Activated naive CD4-positive, alpha-beta T cell treated with anti-CD3 and anti-CD28 coated beads for 36 hours (primary cell): ENCODE measurements at regions not wholly inside any gene's neighbourhood (a gene's known extent, or its start where the extent isn't known, plus 50 kb on each side); places are given as distances from the start of the nearest gene placed in this dataset.

Experiments used
- CTCF ChIA-PET: fragments of 350-600 bp; sonication (Branson Sonifier 250); formaldehyde crosslinking; loops from one replicate; lab custom pipeline; 2021; ENCODE audit warnings: antibody characterized with exemption; lab: Charles Lee
- DNase-seq: peaks from one replicate; pipeline ENCODE4 v3.0.0-alpha.2; 2020
- H3K27ac Mint-ChIP-seq: one replicate; pipeline ENCODE4 v1.8.0; 2021; ENCODE audit warnings: mild to moderate bottlenecking, mixed read lengths
- H3K27me3 Mint-ChIP-seq: one replicate; pipeline ENCODE4 v1.8.0; 2021; ENCODE audit warnings: low read depth, mixed read lengths
- H3K36me3 Mint-ChIP-seq: one replicate; pipeline ENCODE4 v1.8.0; 2021; ENCODE audit warnings: low read depth, mixed read lengths
- H3K4me1 Mint-ChIP-seq: one replicate; pipeline ENCODE4 v1.8.0; 2021; ENCODE audit warnings: low read depth, mixed read lengths
- H3K4me3 Mint-ChIP-seq: one replicate; pipeline ENCODE4 v1.8.0; 2021; ENCODE audit warnings: mild to moderate bottlenecking, moderate library complexity, mixed read lengths
- H3K9me3 Mint-ChIP-seq: one replicate; pipeline ENCODE4 v1.8.0; 2021; ENCODE audit warnings: mixed read lengths
- intact Hi-C: fragments of 100-400 bp; cut with micrococcal nuclease; formaldehyde crosslinking; loops from one replicate; pipeline ENCODE4 v1.15.1; 2023

DNA sequence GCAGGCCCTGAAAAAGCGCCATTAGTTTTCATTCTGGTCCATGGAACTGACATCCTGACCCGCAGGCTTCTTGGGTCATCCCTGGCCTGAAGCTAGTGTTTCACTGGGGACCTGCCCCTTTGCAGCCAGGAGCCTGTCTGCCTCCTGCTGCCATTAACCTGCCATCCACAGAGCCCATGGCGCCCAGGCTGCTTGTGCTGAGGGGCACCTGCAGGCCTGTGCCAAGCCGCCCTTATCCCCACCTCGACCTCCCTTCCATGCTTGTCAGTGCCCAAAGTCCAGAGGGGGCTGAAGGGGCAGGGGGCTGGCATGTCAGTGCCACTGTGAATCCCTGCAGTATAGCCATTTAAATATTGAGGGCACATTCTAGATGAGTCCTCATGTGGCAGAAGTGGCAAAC, 207.6 kb upstream of the USP25 start:
- H3K4me1 Mint-ChIP-seq = peaks cover 48% of the 10 kb centered on the region
- H3K27me3 Mint-ChIP-seq = no peaks in the 10 kb centered on the region
- peaks cover 7% of the 10 kb centered on the region for H3K9me3 Mint-ChIP-seq
- H3K27ac Mint-ChIP-seq = no peak overlapping the region
- no peak for DNase-seq
- H3K36me3 Mint-ChIP-seq = peaks cover 2% of the 10 kb centered on the region
- CTCF ChIA-PET = interaction anchor here (0.9 to 4.2 kb wide), 3 partner anchors 18 to 40 kb away, joined by 3 to 15 read pairs (median 7); no protein-coding TSS in a partner anchor
- H3K4me3 Mint-ChIP-seq = no peak overlapping the region
- intact Hi-C loops = loop anchor here (10.0 kb wide), 1 partner anchor 907 kb away; no protein-coding TSS in a partner anchor

DNA sequence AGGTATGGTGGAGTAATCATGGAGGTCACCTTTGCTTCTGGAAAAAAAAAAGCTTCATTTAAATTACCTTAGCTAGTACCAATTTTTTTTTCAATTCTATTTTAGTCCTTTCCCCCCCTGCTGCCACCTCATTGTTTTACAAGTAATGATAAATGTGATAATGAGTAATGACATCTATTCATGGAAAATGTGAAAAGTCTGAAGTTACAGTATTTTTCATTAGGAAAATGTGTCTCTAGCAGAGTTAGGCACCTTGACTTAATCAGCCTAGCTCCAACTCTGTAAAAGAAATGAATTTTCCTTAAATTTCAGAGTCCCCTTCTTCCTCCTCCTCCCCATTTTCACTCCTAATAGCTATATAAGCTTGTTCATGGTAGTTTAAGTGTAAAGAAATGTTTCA, 204.9 kb upstream of the USP25 start:
- Mint-ChIP-seq H3K4me1 (peaks cover 45% of the 10 kb centered on the region), H3K27me3 (no peaks in the 10 kb centered on the region), H3K27ac (peak overlapping the region; percentile 3), H3K4me3 (no peak overlapping the region), H3K36me3 (peaks cover under 1% of the 10 kb centered on the region), H3K9me3 (peaks cover 1% of the 10 kb centered on the region)
- intact Hi-C loops = loop anchor here (1.0 to 10.0 kb wide), 2 partner anchors 11 to 910 kb away; no protein-coding TSS in a partner anchor
- DNase-seq = no peak
- CTCF ChIA-PET = no interaction called here

DNA sequence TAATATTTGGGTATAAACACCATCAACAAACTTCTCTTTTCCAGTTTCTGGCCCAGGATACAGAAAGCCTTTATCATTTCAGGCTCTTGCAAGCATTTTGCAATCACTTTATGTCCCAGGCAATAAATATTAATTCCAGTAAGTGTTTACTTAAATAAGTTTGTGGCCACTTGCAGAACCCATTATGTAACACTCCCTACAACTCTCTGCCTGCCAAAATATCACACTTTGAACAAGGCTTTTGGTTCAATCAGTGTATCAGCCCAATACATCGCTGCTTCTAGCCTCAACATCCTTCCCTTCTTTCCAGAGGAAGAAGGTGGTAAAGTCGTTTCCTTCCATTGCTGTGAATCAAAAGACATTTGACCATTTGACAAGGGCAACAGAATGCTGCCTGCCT, 203.0 kb upstream of the USP25 start:
- DNase-seq = no peak
- Mint-ChIP-seq H3K4me1 (peaks cover 32% of the 10 kb centered on the region), H3K27ac (no peak overlapping the region), H3K4me3 (no peak overlapping the region), H3K27me3 (no peaks in the 10 kb centered on the region), H3K9me3 (peaks cover 5% of the 10 kb centered on the region), H3K36me3 (peaks cover 3% of the 10 kb centered on the region)
- CTCF ChIA-PET = interaction anchor here (0.6 kb wide), 1 partner anchor 402 kb away, joined by 3 read pairs; no protein-coding TSS in a partner anchor
- intact Hi-C loops = loop anchor here (10.0 kb wide), 1 partner anchor 912 kb away; no protein-coding TSS in a partner anchor

DNA sequence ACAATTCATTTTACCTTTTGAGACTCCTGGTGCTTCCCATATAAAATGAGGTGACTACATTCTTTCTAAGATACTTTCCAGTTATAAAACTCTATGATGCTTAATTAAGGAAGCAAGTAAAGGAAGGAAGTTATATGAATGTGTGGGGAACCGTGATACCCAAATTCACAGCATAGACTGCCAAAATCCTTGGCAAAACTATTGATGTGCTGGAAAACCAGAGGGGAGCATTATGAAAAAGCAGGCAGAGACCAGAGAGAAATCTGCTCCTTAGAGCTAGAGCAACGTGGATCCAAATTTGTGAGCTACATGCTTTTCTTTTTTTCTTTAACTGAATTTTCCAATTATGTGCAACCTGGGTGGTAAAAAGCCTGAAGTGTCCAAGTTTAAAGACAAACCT, 201.4 kb upstream of the USP25 start:
- Mint-ChIP-seq H3K9me3 (peaks cover 5% of the 10 kb centered on the region), H3K27me3 (no peaks in the 10 kb centered on the region), H3K4me1 (peaks cover 31% of the 10 kb centered on the region), H3K4me3 (no peak overlapping the region), H3K27ac (no peak overlapping the region), H3K36me3 (peaks cover 3% of the 10 kb centered on the region)
- no peak for DNase-seq
- intact Hi-C loops = loop anchor here (10.0 kb wide), 1 partner anchor 914 kb away; no protein-coding TSS in a partner anchor
- CTCF ChIA-PET = no interaction called here

DNA sequence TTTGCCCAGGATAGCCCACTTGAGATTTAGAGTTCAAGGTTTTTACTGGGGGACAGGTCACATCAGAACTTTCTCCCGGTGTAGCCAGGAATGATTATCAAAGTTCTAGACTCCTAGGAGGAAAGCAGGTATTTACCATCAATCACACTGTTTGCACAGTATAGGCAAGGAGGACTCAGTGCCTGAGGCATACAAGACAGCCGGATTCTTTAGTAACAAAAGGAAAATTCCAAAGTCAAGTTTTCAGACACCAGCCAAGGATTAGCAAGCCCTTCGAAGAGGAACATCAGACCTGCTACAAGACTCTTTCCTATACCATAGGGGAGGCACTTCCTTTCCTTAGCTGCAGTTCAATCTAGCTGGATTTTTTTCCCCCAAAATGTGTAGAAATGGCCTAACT, 197.8 kb upstream of the USP25 start:
- Mint-ChIP-seq H3K27me3 (no peaks in the 10 kb centered on the region), H3K9me3 (peaks cover 5% of the 10 kb centered on the region), H3K36me3 (peaks cover 3% of the 10 kb centered on the region), H3K4me3 (no peak overlapping the region), H3K4me1 (peaks cover 5% of the 10 kb centered on the region), H3K27ac (no peak overlapping the region)
- DNase-seq = no peak
- intact Hi-C loops = no loop called here
- CTCF ChIA-PET = interaction anchor here (1.2 kb wide), 1 partner anchor 10 kb away, joined by 3 read pairs; no protein-coding TSS in a partner anchor

DNA sequence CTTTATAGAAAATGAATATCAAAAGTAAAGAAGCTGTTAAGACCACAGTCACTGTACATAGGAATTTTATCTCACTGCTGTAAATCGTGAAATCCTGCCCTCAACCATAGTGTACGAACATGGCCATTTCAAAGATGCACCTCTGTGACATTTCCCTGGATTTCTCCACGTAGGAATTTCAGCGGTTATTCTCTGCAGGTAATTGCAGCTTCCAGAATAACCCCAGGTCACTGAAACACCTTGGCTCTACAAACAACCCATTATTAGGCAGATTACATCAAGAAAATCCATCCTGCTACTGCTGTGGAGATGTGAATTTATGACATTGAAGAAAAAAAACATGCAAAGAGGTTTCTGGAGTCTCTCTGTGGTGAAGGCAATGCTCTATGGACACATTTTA, 196.2 kb upstream of the USP25 start:
- peaks cover 5% of the 10 kb centered on the region for H3K9me3 Mint-ChIP-seq
- intact Hi-C loops = no loop called here
- peaks cover 3% of the 10 kb centered on the region for H3K36me3 Mint-ChIP-seq

DNA sequence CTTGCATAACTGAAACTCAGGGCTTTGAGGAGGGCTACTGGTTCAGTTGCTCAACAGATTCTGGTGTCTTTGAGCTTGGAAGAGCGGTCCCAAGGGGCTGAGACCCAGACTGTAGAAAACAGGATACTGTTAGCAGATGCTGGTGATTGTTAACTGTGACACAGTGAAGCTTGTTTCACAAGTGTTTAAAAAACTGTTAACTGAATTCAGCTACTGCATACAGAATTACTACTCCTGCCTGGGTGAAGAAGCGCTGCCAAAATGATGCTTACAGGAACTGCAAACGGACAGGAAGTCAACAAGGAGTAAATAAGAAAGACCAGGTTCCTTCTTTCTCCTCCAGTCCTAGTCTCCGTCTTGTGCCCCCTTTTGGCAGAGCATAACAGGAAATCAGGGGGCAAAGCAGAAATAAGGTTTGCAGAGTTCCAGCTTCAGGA, 195.3 kb upstream of the USP25 start:
- CTCF ChIA-PET = interaction anchor here (0.6 to 0.7 kb wide), 2 partner anchors 560 to 1308 kb away, joined by 3 read pairs; no protein-coding TSS in a partner anchor
- intact Hi-C loops = no loop called here
- peaks cover 2% of the 10 kb centered on the region for H3K27me3 Mint-ChIP-seq

More for the DNA sequence above, 196.2 kb upstream of the USP25 start:
- H3K4me1 Mint-ChIP-seq = peaks cover 5% of the 10 kb centered on the region
- peaks cover 2% of the 10 kb centered on the region for H3K27me3 Mint-ChIP-seq
- CTCF ChIA-PET = interaction anchor here (0.6 to 1.1 kb wide), 2 partner anchors 19 to 415 kb away, joined by 4 to 5 read pairs; no protein-coding TSS in a partner anchor
- DNase-seq = no peak
- H3K27ac Mint-ChIP-seq = no peak overlapping the region
- H3K4me3 Mint-ChIP-seq = no peak overlapping the region

DNA sequence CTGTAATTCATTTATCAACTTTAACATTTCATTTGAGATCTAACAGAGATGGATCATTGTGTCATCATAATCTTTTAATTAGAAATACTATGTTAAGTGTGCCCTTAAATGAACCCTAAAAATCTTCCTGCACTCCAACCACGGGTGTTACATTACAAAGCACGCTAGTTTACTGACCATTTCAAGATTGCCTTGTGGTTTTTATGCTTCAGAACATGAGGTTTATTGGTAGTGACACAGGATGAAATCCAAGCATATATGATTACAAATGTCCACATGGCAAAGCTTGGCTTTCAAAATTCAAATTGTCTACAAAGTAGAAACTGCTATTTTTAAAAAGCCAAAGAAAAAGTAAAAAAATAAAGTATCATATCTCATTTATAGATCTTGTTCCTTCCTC, 190.4 kb upstream of the USP25 start:
- Mint-ChIP-seq H3K4me3 (no peak overlapping the region), H3K9me3 (no peaks in the 10 kb centered on the region), H3K27me3 (peaks cover 2% of the 10 kb centered on the region), H3K4me1 (peaks cover 4% of the 10 kb centered on the region), H3K36me3 (no peaks in the 10 kb centered on the region), H3K27ac (no peak overlapping the region)
- CTCF ChIA-PET = interaction anchor here (0.8 to 1.9 kb wide), 2 partner anchors 14 to 18 kb away, joined by 3 to 6 read pairs; no protein-coding TSS in a partner anchor
- intact Hi-C loops = no loop called here
- DNase-seq = no peak

More for the DNA sequence above, 195.3 kb upstream of the USP25 start:
- DNase-seq = no peak
- no peak overlapping the region for H3K4me3 Mint-ChIP-seq
- H3K36me3 Mint-ChIP-seq = peaks cover 3% of the 10 kb centered on the region
- peaks cover 5% of the 10 kb centered on the region for H3K9me3 Mint-ChIP-seq
- peaks cover 5% of the 10 kb centered on the region for H3K4me1 Mint-ChIP-seq
- no peak overlapping the region for H3K27ac Mint-ChIP-seq

DNA sequence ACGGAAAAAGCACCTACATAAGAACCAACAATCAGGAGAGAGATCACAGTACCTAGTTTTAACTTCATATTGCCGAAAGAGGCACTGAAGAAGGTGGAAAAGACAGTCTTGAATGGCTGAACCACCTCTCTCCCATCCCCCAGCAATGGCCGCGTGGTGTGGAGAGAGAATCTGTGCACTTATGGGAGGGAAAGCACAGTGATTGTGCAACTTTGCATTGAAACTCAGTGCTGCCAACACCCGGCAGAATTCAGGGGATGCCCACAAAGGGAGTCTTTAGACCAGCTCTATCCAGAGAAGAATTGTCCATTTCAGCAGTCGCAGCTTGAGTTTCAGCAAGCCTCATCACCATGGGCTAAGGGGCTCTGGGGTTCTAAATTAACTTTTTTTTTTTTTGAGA, 186.3 kb upstream of the USP25 start:
- Mint-ChIP-seq H3K9me3 (no peaks in the 10 kb centered on the region), H3K36me3 (no peaks in the 10 kb centered on the region), H3K27me3 (peaks cover 2% of the 10 kb centered on the region), H3K4me1 (no peaks in the 10 kb centered on the region), H3K4me3 (no peak overlapping the region), H3K27ac (no peak overlapping the region)
- no peak for DNase-seq
- intact Hi-C loops = no loop called here
- CTCF ChIA-PET = interaction anchor here (0.6 kb wide), 2 partner anchors 73 to 599 kb away, joined by 3 read pairs; no protein-coding TSS in a partner anchor

DNA sequence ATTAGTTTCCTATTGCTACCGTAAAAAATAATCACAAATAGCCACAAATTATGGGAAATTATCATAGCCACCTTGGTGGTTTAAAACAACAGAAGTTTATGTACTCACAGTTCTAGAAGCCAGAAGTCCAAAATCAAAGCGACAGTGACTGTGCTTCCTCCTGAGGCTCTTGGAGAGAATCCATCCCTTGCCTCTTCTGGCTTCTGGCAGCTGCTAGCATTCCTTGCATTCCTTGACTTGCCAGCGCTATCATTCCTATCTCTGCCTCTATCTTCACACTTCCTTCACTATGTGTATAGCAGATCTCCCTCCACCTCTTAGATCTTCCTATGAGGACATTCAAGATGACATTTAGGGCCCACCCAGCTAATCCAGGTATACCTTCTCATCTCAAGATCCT, 180.1 kb upstream of the USP25 start:
- CTCF ChIA-PET = no interaction called here
- no peaks in the 10 kb centered on the region for H3K36me3 Mint-ChIP-seq
- no peaks in the 10 kb centered on the region for H3K9me3 Mint-ChIP-seq
- H3K27me3 Mint-ChIP-seq = no peaks in the 10 kb centered on the region
- intact Hi-C loops = no loop called here
- H3K4me3 Mint-ChIP-seq = no peak overlapping the region
- H3K4me1 Mint-ChIP-seq = peaks cover 15% of the 10 kb centered on the region
- H3K27ac Mint-ChIP-seq = no peak overlapping the region
- DNase-seq = no peak

DNA sequence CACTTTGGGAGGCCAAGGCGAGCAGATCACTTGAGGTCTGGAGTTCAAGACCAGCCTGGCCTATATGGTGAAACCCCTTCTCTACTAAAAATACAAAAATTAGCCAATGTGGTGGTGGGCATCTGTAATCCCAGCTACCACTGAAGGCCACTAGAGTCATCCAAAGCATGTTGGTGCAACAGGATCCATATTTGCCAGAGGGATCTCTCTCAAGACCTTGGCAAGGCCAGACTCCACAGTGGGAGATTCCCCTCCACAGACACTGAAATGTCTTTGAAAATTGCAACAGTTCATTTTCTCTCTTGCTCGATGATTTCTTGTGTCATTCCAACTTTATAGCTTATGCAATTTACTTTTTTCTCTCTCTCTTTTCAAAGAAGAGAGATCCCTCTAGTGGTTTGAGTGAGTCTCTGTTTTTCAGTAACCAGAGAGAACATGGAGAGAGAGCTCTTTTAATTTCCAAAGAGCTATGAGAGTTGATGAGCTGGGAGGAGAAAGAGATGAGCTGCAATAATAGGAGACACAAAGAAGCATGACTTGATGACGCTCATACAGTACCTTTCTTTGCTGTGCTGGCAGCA, 176.8 kb upstream of the USP25 start:
- H3K27ac Mint-ChIP-seq = no peak overlapping the region
- CTCF ChIA-PET = interaction anchor here (0.6 to 2.3 kb wide), 16 partner anchors 11 to 1086 kb away, joined by 3 to 15 read pairs (median 4); no protein-coding TSS in a partner anchor
- peaks cover 15% of the 10 kb centered on the region for H3K4me1 Mint-ChIP-seq
- no peaks in the 10 kb centered on the region for H3K36me3 Mint-ChIP-seq
- H3K4me3 Mint-ChIP-seq = no peak overlapping the region
- H3K27me3 Mint-ChIP-seq = no peaks in the 10 kb centered on the region
- DNase-seq = no peak
- no peaks in the 10 kb centered on the region for H3K9me3 Mint-ChIP-seq
- intact Hi-C loops = loop anchor here (1.0 to 2.0 kb wide), 4 partner anchors 38 to 689 kb away; no protein-coding TSS in a partner anchor

DNA sequence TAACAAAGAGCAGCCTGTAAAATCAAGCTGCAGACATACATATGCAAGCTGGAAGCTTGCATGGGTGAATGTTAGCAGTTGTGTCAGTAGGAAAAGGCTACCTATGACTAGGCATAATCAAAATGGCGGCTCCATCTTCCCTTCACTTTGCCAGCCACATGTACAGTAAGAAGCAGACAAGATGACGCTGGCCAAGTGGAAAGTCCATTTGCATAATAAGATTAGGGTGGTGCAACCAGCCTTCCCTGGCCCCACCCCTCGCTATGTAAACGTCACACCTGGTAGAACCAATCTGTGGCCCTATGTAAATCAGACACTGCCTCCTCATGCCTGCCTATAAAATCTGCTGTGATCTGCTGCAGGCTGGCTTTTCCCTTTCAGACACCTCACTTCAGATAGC, 171.9 kb upstream of the USP25 start:
- H3K4me1 Mint-ChIP-seq = peaks cover 14% of the 10 kb centered on the region
- CTCF ChIA-PET = no interaction called here

More for the DNA sequence above, 171.9 kb upstream of the USP25 start:
- H3K36me3 Mint-ChIP-seq = no peaks in the 10 kb centered on the region
- H3K4me3 Mint-ChIP-seq = no peak overlapping the region
- no peaks in the 10 kb centered on the region for H3K27me3 Mint-ChIP-seq
- DNase-seq = no peak
- no peak overlapping the region for H3K27ac Mint-ChIP-seq
- intact Hi-C loops = no loop called here
- no peaks in the 10 kb centered on the region for H3K9me3 Mint-ChIP-seq
